ENCODE measurements at regions not wholly inside any gene's neighbourhood (a gene's known extent, or its start where the extent isn't known, plus 50 kb on each side); places are given as distances from the start of the nearest gene placed in this dataset.

DNA sequence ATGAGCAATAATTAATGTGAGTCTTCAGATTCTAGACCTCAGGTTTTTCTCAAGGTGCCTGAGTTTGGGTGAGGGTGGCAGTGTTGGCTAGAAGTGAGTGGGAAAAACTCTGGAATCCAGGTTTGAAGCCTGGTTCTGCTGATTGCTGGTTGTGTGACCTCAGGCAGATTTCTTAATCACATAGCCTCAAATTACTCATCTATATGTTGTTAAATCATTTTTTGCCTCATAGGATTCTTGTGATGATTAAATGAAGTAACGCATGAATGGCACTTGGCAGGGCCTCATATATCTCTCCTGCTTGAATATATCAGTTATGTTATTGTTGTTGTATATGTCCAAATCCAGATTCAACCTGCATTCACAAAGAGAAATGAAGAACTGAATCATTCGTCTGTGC, 60.5 kb downstream of the NR2F2 start:
- DNase-seq: no peak

DNA sequence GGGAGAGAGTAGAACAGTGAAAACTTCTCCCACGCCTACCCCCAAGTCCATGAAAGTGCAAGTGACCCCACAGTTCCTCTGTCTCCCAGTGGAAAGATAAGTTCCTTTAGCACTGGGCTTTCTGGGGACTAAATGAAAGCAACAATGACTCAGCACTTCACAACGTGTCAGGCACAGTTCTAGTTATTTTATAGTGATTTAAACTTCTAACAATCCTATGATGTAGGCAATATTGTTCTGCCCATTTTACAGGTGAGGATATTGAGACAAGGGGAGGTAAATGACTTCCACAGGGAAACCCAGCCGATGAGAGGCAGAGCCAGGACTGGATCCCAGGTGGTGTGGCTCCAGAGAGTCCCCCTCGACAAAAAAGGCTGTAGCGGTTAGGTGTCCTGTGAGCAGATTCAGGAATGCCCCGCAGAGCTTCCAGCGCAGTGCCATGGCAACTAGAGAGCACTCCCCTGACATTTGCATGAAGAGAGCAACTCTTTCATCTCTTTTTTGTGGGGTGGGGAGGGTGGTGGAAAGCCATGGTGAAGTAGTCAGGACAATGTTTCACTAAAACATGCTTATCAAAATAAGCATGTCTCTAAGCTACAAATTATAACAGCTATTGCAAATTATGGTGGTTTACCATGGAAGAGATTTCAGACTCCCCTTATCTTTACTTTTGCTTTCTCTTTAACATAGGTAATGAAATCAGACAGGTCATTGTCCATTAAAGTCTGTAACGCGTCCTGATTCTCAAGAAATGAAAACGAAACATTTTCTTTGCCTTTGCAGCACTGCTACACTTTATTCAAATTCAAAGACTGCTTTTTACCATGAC, 62.1 kb downstream of the NR2F2 start:
- DNase-seq: no peak

GRCh38 chr15:96393209-96393513, 62.7 kb downstream of the NR2F2 start:
- no peak for DNase-seq

- no peak for DNase-seq
These were observed 65.2 kb downstream of the NR2F2 start for GRCh38 chr15:96395687-96396086.

DNA sequence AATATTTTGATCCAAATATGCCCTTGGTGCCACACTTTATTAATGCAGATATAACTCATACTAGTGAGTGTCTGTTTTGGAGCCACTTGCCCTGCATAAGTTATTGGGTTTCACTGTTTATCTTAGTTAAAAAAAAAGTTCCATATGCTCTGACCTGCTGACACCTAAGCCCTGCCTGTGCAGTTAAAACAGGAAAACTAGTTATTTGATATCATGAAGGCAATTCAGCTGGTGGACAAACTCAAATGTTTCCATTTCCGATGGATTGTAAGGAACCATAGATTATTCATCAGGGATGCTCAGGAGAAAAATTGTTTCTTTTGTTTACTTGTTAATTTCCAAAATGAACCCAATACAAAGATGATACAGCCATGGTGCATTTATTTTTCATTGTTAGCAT, 68.3 kb downstream of the NR2F2 start:
- no peak for DNase-seq

- no peak for DNase-seq
These were observed 71.9 kb downstream of the NR2F2 start for GRCh38 chr15:96402403-96402802.

GRCh38 chr15:96403071-96403470, 72.6 kb downstream of the NR2F2 start:
- no peak for DNase-seq

DNA sequence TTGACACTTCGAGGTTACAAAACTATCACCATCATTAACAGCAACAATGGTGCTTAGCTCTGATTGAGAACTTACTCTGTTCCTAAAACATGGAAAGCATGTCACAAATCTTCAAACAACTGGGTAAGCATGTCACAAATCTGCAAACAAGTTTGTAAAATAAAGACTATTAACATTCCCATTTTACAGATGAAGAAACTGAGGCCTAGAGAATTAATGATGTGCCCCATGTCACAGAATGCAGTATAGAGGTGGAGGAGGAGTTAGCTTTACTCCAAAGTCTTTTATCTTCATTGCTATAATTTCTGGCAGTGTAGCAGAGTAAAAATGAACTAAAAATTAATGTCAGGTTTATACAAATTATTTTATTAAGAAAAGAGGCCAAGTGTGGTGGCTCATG, 73.4 kb downstream of the NR2F2 start:
- no peak for DNase-seq

GRCh38 chr15:96404560-96404959, 74.1 kb downstream of the NR2F2 start:
- no peak for DNase-seq

GRCh38 chr15:96406291-96406690, 75.8 kb downstream of the NR2F2 start:
- no peak for DNase-seq

- no peak for DNase-seq
These were observed 76.2 kb downstream of the NR2F2 start for GRCh38 chr15:96406701-96407100.

DNA sequence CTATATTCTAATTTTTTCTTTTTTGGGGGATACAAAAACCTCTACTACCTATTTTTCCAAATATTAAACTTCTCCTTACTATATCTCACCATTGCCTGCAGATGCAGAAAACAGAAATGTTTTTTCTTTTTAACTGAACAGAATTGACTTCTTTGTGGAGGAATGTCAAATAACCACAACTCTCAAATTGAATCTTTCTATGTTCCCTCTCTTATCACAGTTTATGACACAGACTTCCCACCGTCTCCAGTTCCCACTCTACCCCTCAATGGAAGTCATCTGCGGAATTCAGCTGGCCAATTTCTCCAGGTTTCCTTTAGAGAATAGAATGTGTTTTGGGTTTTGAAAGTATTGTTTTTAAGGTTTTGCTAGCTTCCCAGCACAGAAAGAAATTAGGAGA, 77.0 kb downstream of the NR2F2 start:
- no peak for DNase-seq

- no peak for DNase-seq
These were observed 78.2 kb downstream of the NR2F2 start for GRCh38 chr15:96408591-96409183.

DNA sequence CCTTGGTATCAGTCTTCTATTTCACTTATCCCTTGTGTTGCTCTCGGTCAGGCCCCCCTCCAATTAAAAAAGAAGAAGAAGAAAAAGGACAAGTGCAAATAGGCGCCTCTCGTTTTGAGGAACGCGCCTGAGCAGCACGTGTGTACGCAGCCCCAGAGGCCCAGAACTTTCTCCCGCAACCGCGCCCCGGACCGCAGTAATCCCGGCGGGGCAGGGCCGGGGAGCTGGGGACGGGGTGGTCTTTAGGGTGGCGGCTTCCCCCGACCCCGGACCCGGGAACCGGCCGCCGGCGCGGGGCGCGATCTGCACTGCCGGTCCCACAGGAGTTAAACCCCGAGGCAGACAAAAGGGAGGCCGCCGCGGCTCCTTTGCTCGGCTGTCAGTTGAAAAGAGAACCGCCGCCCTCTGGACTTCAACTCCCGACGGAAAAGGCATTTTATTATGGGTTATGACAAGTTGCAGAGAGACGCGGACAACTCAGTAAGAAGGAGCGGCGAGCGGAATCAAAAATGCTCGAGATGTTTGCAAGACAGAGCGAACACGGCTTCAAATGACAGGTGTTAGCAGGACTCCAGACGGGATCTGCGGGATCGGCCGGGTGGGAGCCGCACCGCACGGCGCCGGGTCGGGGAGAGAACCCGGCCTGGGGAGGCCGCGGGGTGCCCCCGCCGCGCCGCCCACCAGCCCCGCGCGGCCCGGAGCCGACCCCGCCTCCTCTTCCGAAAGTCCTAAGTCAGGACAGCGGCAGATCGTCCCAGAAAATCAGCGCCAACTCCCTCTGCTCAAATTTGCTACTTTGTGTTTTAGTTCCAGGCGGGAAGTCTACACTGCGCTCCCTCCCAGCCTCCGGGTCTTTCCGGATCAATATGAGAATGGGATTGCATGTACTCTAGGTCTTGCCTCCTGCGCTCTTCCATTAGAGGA, 79.0 kb downstream of the NR2F2 start:
- DNase-seq: no peak

DNA sequence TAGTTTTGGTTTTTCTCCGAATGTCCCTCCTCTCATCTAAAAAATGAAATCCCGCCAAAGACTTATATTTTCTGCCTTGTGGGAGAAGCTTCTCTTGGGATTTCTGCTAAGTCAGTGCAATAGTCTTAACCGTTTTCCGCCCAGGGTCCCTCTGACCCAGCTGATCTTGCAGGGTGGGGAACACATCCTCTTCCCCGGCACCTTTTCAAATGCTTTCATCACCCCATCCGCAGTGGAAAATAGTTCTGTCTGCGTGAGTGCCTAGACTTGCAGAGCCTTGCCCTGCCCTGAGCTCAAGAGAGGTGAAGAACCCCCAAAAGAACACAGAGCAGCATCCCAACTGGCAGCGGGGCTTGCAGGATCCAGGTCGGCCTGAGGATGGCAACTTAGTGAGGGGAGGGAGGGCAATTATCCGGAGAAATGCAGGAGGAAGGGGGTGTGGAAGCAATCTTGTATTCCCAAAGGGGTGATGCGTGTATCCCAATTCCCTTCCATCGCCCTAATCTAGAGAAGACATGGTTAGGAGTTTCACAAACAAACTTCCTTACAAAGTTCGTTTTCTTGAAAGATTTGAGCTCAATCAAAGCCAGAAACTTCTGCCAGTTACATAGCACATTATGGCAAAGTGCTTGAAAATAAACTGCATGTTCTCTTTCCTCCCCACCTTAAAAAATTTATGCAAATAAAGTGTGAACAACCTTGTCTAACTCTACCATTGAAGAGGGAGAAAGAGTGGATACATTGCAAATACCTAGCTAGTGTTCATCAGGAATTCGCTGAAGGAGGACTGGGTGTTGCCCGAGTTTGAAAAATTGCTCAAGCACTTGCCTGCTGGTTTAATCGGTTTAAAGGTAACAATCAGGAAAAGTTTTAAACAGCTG, 79.9 kb downstream of the NR2F2 start:
- no peak for DNase-seq

DNA sequence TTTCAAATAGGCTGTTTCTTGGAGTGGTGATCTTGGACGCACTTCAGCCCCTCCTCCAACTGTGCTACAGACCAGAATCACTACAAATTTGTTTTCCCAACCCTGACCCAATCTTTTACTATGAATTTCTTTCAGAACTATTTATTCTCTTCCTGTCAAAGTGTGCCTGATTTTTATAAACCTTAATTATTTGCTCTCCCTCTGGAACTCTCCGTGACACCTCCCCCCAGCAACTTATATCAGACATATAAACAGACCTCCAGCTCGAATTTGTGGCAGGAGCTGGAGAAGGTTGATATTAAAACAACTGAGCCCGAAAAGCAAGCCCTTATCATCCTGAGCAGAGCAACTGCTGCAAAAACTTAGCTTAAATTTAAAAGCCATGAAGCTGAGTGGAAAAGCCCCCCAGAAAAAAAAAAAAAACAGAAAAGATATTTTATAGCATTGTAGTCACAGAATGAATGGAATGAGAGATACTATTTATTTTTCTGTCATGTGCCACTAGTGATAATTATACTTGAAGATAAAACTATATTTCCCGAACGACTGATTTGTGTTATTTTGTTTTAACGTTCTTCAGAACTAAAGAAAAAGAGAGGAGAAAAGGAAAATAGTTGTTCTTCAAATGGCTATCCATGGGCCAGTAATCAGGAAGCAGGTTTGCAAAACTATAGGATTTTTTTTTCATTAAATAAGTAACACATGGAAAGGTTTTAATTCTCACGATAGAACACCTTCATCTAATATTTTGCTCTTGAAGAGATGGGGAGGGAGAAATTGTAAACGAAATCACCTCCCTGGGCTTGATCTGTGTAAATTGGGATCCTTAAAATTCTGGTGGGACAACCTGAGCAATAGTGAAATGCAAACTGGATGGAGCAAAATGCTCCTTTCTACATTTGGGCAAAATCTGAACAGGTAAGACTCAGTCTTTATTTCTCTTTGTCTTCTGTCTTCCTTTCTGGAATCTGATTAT, 80.8 kb downstream of the NR2F2 start:
- DNase-seq: no peak

- DNase-seq: no peak
These were observed 81.8 kb downstream of the NR2F2 start for GRCh38 chr15:96412045-96412905.

DNA sequence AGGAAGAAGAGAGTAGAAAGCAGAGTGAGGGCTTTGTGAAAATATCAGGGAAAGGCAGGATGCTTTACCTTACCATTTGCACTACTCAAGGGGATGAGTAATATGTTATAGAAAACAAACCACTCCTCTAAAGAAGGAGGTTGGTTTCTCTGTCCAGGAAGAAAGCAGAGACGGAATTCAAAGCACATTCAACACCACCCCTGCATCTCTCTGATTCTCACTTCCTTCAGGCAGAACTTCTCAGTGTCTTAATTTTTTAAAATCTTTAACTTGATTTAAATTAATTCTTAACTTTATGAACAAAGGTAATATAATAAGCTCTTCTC, 82.4 kb downstream of the NR2F2 start:
- DNase-seq: no peak

DNA sequence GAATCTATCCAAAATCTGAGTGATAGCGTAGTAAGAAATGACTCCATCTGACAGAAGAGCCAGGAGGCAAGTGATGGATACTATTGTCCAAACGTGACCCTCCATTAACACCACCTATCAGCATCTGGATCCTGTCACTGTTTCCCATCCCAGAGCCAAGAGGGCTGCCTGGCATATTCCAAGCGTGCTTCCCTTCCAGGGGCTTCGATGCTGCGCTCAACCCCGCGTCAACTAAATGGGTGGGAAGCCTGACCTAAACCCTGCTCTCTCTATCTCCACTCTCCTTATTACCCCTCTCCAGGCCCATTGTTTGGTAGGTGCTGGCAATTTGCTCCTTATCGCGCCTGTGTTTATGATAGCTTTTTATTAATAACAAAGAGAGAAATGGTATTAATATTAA, 83.2 kb downstream of the NR2F2 start:
- DNase-seq: no peak

DNA sequence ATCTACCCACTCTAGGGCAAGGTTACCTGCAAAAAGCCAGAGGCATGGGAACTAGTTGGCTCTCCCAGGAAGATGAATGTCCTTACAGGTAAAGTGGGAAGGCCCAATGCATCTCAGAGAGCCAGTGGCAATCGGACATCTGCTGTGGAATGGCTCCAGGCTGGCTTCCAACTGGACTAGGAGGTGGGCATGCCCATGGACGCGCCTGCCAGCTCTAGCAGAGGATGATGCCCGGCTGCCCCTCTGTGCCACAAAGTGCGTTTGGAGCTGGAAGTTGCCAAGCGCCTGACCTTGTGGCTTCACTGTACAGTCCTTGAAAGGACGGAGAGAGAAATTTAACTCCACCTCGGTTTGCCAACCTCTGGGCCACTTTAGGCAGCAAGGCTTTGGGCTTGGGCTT, 84.4 kb downstream of the NR2F2 start:
- no peak for DNase-seq

All from activated effector memory CD4-positive, alpha-beta T cell treated with anti-CD3 and anti-CD28 coated beads, Interleukin-2, amount 50 U/mL, for 16 hours (primary cell).